MG63 (cell line): ENCODE measurements at regions not wholly inside any gene's neighbourhood (a gene's known extent, or its start where the extent isn't known, plus 50 kb on each side); places are given as distances from the start of the nearest gene placed in this dataset.

Experiments
- DNase-seq: peaks from one replicate; pipeline ENCODE4 v3.0.0-alpha.2; 2020
- H3K27me3 ChIP-seq: fragments of 250-450 bp; sonication (Bioruptor Pico); 2 replicates; pipeline ENCODE4 v1.5.1; 2020; ENCODE audit warnings: mild to moderate bottlenecking, moderate library complexity
- H3K36me3 ChIP-seq: fragments of 250-450 bp; sonication (Bioruptor Pico); 2 replicates; pipeline ENCODE4 v1.5.1; 2020; ENCODE audit warnings: mild to moderate bottlenecking, moderate library complexity
- H3K4me3 ChIP-seq: fragments of 250-450 bp; sonication (Bioruptor Pico); 2 replicates; pipeline ENCODE4 v1.5.1; 2020; ENCODE audit warnings: mild to moderate bottlenecking, moderate library complexity
- H3K9me3 ChIP-seq: fragments of 250-450 bp; sonication (Bioruptor Pico); 2 replicates; pipeline ENCODE4 v1.5.1; 2020; ENCODE audit warnings: mild to moderate bottlenecking, moderate library complexity

GRCh38 chr2:71277536-71278103 is 50.7 kb upstream of the PAIP2B start:
- DNase-seq: peak; percentile 53
- H3K4me3 ChIP-seq: peak overlapping the region; percentile 75
- no peaks in the 10 kb centered on the region for H3K9me3 ChIP-seq
- no peaks in the 10 kb centered on the region for H3K36me3 ChIP-seq
- no peaks in the 10 kb centered on the region for H3K27me3 ChIP-seq

GRCh38 chr2:71277147-71277475 is 50.2 kb upstream of the PAIP2B start:
- DNase-seq: no peak
- Histone ChIP-seq H3K27me3 (no peaks in the 10 kb centered on the region), H3K9me3 (no peaks in the 10 kb centered on the region), H3K4me3 (peak overlapping the region; percentile 75), H3K36me3 (no peaks in the 10 kb centered on the region)

GRCh38 chr2:71276311-71277146 is 49.6 kb upstream of the PAIP2B start:
- Histone ChIP-seq H3K27me3 (no peaks in the 10 kb centered on the region), H3K4me3 (peak overlapping the region; percentile 75), H3K36me3 (no peaks in the 10 kb centered on the region), H3K9me3 (no peaks in the 10 kb centered on the region)
- DNase-seq: peak; percentile 94
